Lower leg skin (tissue), 4 donors: ENCODE measurements at regions not wholly inside any gene's neighbourhood (a gene's known extent, or its start where the extent isn't known, plus 50 kb on each side); places are given as distances from the start of the nearest gene placed in this dataset.
"Not testable (repeated sequence)": the region's sequence is repeated elsewhere in the genome, so short reads cannot be mapped to it uniquely, and the experiment has no call there.

Source experiments
- DNase-seq, 2 donors: peaks; one replicate each; pipeline ENCODE4 v3.0.0-alpha.2; 2019; ENCODE audit warnings: low spot score in 2 of 2
- H3K4me3 ChIP-seq: fragments of 200-600 bp; sonication (generic); 2 replicates; pipeline ENCODE4 v1.5.1; 2017; ENCODE audit warnings: mild to moderate bottlenecking, low read depth; ENCODE audit not compliant: poor library complexity, severe bottlenecking
- POLR2A ChIP-seq, 2 donors: fragments of 450-650 bp; IDR thresholded peaks; one replicate each; pipeline ENCODE4 v1.6.1; 2016 to 2017; ENCODE audit warnings: antibody characterized with exemption in 2 of 2, mild to moderate bottlenecking in 1 of 2, moderate library complexity in 1 of 2
- WGBS, 2 donors: methylation state at CpG; one replicate each; pipeline ENCODE4 v1.1.5; 2018; 5-methylcytosine and 5-hydroxymethylcytosine counted together
- intact Hi-C: fragments of 100-400 bp; cut with DNase I; formaldehyde crosslinking; loops from one replicate; pipeline ENCODE4 v1.15.0; 2023; ENCODE audit warnings: low total_unique reads
- TF ChIP-seq, protein P1 (sequence below), 3 donors: fragments of 450-650 bp; IDR thresholded peaks; one replicate each; pipeline ENCODE4 v1.5.1; 2016; ENCODE audit warnings: antibody characterized with exemption in 3 of 3, mild to moderate bottlenecking in 3 of 3, moderate library complexity in 2 of 3

DNA sequence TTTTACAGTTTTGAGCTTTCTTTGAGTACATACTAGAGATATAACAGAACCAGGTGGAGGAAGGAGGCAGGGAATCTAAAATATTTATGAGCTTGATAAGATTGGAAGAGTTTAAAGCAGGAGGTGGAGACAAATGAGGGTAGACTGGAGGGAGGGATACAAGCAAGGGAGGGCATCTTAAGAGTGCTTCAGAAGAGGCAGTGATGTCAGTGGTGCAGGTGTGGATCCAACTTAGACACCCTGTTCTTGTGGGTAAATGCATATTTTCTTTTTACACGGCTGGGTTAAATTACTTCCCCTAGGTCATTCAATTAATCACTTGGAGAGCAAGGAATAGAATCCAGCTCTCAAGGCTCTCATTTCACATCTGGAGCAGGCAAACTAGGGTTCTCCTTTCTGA is 146.1 kb upstream of the LRIG3 start:
- intact Hi-C loops: no loop called here
- TF ChIP-seq, protein P1, sequence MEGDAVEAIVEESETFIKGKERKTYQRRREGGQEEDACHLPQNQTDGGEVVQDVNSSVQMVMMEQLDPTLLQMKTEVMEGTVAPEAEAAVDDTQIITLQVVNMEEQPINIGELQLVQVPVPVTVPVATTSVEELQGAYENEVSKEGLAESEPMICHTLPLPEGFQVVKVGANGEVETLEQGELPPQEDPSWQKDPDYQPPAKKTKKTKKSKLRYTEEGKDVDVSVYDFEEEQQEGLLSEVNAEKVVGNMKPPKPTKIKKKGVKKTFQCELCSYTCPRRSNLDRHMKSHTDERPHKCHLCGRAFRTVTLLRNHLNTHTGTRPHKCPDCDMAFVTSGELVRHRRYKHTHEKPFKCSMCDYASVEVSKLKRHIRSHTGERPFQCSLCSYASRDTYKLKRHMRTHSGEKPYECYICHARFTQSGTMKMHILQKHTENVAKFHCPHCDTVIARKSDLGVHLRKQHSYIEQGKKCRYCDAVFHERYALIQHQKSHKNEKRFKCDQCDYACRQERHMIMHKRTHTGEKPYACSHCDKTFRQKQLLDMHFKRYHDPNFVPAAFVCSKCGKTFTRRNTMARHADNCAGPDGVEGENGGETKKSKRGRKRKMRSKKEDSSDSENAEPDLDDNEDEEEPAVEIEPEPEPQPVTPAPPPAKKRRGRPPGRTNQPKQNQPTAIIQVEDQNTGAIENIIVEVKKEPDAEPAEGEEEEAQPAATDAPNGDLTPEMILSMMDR (IDR thresholded peaks at IDR 0.05): no peak
- no peak for TF ChIP-seq POLR2A (IDR thresholded peaks at IDR 0.05)
- 26 to 28% methylated on average over 1 of the region's 1 CpG for WGBS, 2 donors
- no peak for DNase-seq
- no peak overlapping the region for H3K4me3 ChIP-seq

DNA sequence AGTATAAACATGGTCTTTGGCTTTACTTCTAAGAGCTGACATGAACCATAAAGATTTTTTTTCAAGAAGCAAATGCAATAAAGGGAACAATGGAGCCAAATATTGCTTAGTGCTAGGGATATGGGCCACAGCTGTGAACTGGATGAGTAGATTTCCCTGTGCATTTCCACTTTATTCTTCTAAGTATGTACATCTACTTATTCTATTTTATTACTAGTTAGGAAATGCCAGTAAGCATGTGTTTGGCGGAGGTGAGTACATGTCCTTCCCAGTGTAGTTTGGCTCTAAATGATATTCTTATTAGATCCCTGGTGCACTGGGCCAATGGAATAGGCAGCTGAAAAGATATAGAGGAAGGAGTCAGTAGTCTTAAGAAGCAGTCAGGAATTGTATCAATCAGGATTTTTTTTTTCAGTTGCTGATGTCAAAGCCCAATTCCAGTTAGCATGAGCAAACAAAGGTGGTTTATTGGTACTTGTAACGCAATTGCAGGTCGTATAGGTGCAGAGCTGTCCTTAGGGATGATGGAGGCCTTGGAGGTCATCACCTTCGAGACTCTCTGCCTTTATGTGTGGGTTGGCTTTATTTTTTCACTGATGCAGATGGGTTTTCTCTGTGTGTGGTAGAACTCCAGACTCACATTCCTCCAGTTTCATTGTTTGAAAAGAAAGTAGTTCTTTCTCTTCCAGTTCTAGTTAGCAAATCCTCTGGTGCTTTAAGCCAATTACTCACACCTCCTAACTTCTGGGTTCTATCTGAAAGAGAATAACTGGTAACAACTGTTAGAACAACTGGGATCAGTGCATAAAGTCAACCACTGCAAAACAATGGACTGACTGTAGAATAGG is 139.0 kb upstream of the LRIG3 start:
- no peak for DNase-seq
- no peak for TF ChIP-seq POLR2A (IDR thresholded peaks at IDR 0.05)
- TF ChIP-seq, protein P1 (IDR thresholded peaks at IDR 0.05): no peak
- 74 to 87% methylated on average over 4 of the region's 4 CpGs for WGBS, 2 donors
- no peak overlapping the region for H3K4me3 ChIP-seq
- intact Hi-C loops: loop anchor here (10.0 kb wide), 1 partner anchor 145 kb away; no protein-coding TSS in a partner anchor

DNA sequence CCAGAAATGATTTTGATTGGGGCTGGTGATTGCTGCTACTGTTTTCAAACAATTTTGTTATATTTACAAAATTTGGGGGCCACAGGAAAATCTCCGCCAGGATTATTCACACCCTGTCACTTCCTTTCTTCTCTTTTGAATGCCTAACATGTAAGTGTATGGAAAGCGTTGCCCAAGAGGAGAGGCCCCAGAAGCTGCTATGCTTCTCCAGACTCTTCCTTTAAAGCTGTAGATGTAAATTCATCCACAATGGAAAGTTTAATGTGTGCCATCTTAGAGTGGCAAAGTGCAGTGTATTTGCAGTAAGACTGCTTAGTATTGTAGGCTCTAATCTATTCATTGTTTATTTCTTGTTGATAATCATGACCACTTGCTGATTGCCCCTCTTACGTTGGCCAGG is 136.7 kb upstream of the LRIG3 start:
- H3K4me3 ChIP-seq: no peak overlapping the region
- DNase-seq: no peak
- TF ChIP-seq POLR2A (IDR thresholded peaks at IDR 0.05): no peak
- TF ChIP-seq, protein P1 (IDR thresholded peaks at IDR 0.05): no peak
- WGBS, 2 donors: 90 to 92% methylated on average over 3 of the region's 3 CpGs
- intact Hi-C loops: loop anchor here (10.0 kb wide), 1 partner anchor 142 kb away; no protein-coding TSS in a partner anchor

DNA sequence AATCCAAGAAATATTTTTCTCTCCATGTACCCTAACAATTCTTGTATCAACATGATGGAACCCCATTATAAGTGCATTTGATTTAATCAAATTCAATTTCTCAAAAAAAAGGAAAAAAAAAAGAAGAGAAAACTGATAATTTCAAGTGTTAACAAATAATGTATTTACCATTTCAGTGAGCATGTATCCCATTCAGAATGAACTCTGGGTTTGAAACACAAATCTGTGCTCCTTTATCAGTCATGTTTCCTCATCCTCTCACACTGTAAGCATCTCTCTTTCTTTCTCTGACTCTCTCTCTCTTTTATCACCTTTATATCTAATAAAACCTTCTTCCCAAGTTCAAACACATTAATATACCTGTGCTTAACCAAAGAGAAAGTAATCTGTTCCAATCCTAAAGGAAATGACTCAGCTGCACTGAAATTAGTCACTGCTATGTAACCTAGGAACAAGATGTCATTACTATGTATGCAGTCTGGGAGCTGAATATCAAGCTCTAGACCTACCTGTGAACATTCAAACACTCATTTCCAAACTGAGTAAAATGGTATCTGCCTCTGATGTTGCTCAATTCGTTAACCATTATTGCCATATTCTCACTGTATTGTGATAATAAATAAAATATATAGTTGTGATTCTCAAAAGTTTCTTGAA is 135.0 kb upstream of the LRIG3 start:
- no peak for TF ChIP-seq POLR2A (IDR thresholded peaks at IDR 0.05)
- TF ChIP-seq, protein P1 (IDR thresholded peaks at IDR 0.05): no peak
- H3K4me3 ChIP-seq: no peak overlapping the region
- intact Hi-C loops: loop anchor here (10.0 kb wide), 1 partner anchor 141 kb away; no protein-coding TSS in a partner anchor
- WGBS, 2 donors: 5 to 24% methylated on average over 1 of the region's 1 CpG
- no peak for DNase-seq

DNA sequence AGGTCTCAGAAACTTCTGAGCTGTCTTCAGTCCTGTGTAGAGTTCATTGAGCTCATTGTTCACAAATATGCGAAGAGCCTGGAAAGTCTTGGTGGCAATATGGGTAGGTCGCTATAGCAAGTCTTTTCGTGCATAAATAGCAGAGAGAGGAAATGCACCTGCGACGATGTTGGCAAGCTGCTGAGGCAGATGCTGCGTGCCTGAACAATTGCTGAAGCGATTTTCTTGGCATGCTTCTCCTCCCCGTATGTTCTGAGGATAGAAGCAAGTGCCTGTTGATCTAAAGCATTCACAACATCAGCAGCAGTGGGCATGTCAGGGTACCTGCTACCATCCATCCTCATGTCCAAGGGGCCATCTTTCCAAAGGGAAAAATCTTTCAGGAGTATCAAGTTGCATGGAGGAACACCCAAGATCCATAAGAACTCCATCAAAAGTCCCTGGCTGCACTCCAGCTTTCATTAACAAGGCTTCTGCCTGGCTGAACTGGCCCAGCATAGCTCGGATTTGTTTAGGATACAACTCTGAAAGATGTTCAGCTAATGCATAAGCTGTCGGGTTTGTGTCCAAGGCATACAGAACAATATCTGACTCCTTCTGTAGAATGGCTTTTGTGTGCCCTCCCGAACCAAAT is 133.1 kb upstream of the LRIG3 start:
- intact Hi-C loops: loop anchor here (10.0 kb wide), 1 partner anchor 139 kb away; no protein-coding TSS in a partner anchor
- not testable (repeated sequence) for H3K4me3 ChIP-seq, DNase-seq
- 36 to 60% methylated on average over 11 of the region's 11 CpGs for WGBS, 2 donors
